ENCODE measurements at regions not wholly inside any gene's neighbourhood (a gene's known extent, or its start where the extent isn't known, plus 50 kb on each side); places are given as distances from the start of the nearest gene placed in this dataset.

DNA sequence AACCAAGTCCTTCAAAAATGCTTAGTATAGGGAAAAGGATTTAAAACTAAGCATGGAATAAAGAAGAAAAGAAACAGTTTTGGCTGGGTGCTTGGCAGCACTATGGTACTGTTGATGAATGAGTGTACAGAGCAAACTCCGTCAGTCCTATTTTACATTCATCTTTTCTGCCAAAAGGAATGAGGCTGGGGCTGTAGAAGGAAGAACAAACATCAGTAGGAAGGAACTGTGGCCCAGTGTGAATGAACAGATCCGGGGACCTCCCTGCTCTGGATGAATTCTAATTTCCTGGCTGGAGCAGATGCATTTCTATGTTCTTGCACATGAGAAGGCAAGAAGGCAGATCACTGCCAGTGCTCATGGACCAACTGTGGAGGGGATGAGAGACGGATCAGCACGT lies 474.0 kb upstream of the MEIS1 start:
- Histone ChIP-seq H3K36me3 (replicated peaks in 1 of 2; ENCODE audit: insufficient read depth in 1 of 2, low read depth in 2 of 2) (no peaks in the 10 kb centered on the region), H3K4me3 (no peak overlapping the region), H3K27me3 (no peaks in the 10 kb centered on the region), H3K9me3 (peaks cover 0 to 5% (median 0%) of the 10 kb centered on the region in 3 donors), H3K27ac (no peak overlapping the region), H3K4me1 (no peaks in the 10 kb centered on the region)
- intact Hi-C loops (cut with DNase I) = no loop called here
- no peak for ATAC-seq
- WGBS, 2 donors = 51 to 57% methylated on average over 4 of the region's 4 CpGs
- no peak for DNase-seq
- TF ChIP-seq, protein P1, sequence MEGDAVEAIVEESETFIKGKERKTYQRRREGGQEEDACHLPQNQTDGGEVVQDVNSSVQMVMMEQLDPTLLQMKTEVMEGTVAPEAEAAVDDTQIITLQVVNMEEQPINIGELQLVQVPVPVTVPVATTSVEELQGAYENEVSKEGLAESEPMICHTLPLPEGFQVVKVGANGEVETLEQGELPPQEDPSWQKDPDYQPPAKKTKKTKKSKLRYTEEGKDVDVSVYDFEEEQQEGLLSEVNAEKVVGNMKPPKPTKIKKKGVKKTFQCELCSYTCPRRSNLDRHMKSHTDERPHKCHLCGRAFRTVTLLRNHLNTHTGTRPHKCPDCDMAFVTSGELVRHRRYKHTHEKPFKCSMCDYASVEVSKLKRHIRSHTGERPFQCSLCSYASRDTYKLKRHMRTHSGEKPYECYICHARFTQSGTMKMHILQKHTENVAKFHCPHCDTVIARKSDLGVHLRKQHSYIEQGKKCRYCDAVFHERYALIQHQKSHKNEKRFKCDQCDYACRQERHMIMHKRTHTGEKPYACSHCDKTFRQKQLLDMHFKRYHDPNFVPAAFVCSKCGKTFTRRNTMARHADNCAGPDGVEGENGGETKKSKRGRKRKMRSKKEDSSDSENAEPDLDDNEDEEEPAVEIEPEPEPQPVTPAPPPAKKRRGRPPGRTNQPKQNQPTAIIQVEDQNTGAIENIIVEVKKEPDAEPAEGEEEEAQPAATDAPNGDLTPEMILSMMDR (IDR thresholded peaks at IDR 0.05) = no peak
- TF ChIP-seq POLR2A (IDR thresholded peaks at IDR 0.05) = no peak

DNA sequence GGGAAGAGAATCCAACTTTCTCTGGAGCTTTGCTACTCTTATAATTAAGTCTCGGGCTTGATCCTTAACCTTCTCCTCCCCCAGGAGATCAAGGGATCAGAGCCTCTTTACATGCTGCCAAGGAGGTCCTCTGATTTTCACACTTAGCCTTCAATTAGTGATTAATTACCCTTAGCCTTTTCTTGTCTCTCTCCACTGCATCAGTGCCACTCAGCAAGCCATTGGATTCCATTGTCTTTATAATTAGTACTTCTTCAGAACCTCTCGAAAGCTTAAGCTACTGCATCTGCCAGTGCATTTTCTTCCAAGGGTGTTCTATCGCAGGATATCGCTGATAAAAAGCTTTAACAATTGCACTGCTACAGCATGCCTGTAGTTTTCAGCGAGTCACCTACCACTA lies 477.0 kb upstream of the MEIS1 start:
- no peak for ATAC-seq
- 63 to 77% methylated on average over 5 of the region's 5 CpGs for WGBS, 2 donors
- intact Hi-C loops (cut with DNase I) = no loop called here

DNA sequence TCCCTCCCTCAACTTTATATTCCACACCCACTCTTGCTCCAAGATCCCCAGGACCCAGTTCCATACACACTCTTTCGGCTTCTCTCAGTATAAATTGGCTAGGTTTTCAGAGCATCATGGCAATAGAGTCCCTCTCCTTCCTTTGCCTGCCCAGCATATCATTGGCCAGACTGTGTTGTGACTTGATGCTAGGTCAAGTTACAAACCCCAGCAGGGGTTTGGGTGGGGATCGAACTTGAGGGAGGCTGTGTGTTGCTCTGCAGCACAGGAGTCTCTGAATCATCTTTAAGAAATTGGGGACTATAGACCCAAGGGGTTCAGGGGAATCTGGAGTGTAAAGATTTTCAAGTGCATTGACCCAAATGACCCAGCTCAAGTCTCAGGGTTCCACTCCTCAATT lies 477.5 kb upstream of the MEIS1 start:
- intact Hi-C loops (cut with DNase I) = no loop called here
- Histone ChIP-seq H3K27ac (no peak overlapping the region), H3K4me1 (no peaks in the 10 kb centered on the region), H3K4me3 (no peak overlapping the region), H3K9me3 (peaks cover 0 to 5% (median 0%) of the 10 kb centered on the region in 3 donors), H3K27me3 (no peaks in the 10 kb centered on the region), H3K36me3 (replicated peaks in 1 of 2; ENCODE audit: insufficient read depth in 1 of 2, low read depth in 2 of 2) (no peaks in the 10 kb centered on the region)
- TF ChIP-seq, protein P1 (IDR thresholded peaks at IDR 0.05) = no peak
- no peak for TF ChIP-seq POLR2A (IDR thresholded peaks at IDR 0.05)
- WGBS, 2 donors = 61 to 75% methylated on average over 2 of the region's 2 CpGs
- no peak for DNase-seq
- ATAC-seq = no peak

More for the DNA sequence above, 477.0 kb upstream of the MEIS1 start:
- no peaks in the 10 kb centered on the region for H3K36me3 ChIP-seq (replicated peaks in 1 of 2; ENCODE audit: insufficient read depth in 1 of 2, low read depth in 2 of 2)
- H3K27ac ChIP-seq = no peak overlapping the region
- no peaks in the 10 kb centered on the region for H3K4me1 ChIP-seq
- TF ChIP-seq, protein P1 (IDR thresholded peaks at IDR 0.05) = no peak
- no peak for TF ChIP-seq POLR2A (IDR thresholded peaks at IDR 0.05)
- DNase-seq = no peak
- H3K4me3 ChIP-seq = no peak overlapping the region
- no peaks in the 10 kb centered on the region for H3K27me3 ChIP-seq
- H3K9me3 ChIP-seq = peaks cover 0 to 5% (median 0%) of the 10 kb centered on the region in 3 donors

DNA sequence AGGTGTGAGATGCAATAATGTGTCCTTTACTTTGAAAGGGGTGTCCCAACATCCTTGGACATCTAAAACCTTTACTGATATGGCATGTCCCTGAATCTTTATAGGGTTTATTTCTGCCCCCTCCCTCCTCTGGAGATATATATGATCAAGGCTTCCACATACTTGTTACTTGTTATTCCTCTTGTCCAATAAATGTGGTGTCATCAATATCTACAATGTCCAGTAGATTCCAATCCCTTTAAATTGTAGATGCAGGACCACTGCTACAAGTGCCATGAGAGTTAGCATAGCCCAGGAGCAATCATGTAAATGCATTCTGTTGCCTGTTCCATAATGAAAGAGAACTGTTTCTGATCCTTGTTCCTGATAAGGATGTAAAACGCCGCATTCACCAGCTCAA lies 479.7 kb upstream of the MEIS1 start:
- H3K4me3 ChIP-seq = no peak overlapping the region
- no peaks in the 10 kb centered on the region for H3K27me3 ChIP-seq
- no peak overlapping the region for H3K27ac ChIP-seq
- H3K36me3 ChIP-seq (replicated peaks in 1 of 2; ENCODE audit: insufficient read depth in 1 of 2, low read depth in 2 of 2) = no peaks in the 10 kb centered on the region
- H3K4me1 ChIP-seq = no peaks in the 10 kb centered on the region
- WGBS, 2 donors = 92 to 95% methylated on average over 2 of the region's 2 CpGs
- no peak for DNase-seq
- TF ChIP-seq, protein P1 (IDR thresholded peaks at IDR 0.05) = no peak
- TF ChIP-seq POLR2A (IDR thresholded peaks at IDR 0.05) = no peak
- H3K9me3 ChIP-seq = peaks cover 0 to 5% (median 0%) of the 10 kb centered on the region in 3 donors
- intact Hi-C loops (cut with DNase I) = no loop called here
- no peak for ATAC-seq

DNA sequence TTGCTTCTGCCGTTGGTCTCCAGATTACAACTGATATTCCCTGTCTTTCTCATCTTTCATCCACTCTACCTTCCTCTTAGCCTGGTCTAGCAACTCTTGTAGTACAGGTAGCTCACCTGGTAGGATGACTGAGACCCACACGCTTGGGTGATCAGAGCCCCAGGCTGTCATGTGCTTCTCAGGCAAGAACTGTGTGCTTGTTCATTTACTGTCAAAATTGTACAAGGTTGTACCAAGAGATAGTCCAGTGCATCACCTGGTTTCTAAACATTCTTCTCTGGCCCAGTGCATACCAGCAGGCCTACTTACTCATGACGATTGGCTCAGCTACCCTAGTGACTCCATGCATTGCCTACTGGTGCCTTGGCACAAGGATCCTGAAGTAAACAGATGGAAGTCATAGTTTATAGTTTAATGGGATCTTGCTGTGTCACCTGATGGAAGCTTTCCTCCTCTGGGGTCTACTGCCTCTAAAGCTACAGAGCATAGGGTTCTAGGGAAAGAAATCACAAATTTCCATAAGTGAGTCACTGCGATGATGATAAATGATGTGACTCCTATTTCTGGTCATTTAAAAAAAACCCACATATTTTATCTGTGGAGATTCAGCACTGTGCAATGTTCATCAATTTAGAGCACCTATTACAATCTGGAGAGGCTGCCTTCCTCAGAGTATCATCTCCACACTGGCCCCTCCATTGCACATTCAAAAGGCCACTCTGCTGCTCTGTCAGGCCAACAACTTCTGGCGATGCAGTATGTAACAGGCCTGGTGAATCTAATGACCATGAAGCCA lies 481.8 kb upstream of the MEIS1 start:
- H3K9me3 ChIP-seq = peaks cover 0 to 5% (median 0%) of the 10 kb centered on the region in 3 donors
- no peak for ATAC-seq
- H3K4me1 ChIP-seq = no peaks in the 10 kb centered on the region
- TF ChIP-seq POLR2A (IDR thresholded peaks at IDR 0.05) = no peak
- TF ChIP-seq, protein P1 (IDR thresholded peaks at IDR 0.05) = no peak
- WGBS, 2 donors = 65 to 85% methylated on average over 4 to 5 of the region's 5 CpGs
- no peak overlapping the region for H3K27ac ChIP-seq
- DNase-seq = no peak
- intact Hi-C loops (cut with DNase I) = no loop called here
- no peaks in the 10 kb centered on the region for H3K36me3 ChIP-seq (replicated peaks in 1 of 2; ENCODE audit: insufficient read depth in 1 of 2, low read depth in 2 of 2)
- no peaks in the 10 kb centered on the region for H3K27me3 ChIP-seq
- H3K4me3 ChIP-seq = no peak overlapping the region
